HG03196 (cell line): ENCODE measurements at regions not wholly inside any gene's neighbourhood (a gene's known extent, or its start where the extent isn't known, plus 50 kb on each side); places are given as distances from the start of the nearest gene placed in this dataset.

Experiments used
- ATAC-seq: cut with Tn5 transposase; IDR thresholded peaks from one replicate; pipeline ENCODE4 v1.9.1; 2021; ENCODE audit not compliant: unreplicated experiment

DNA sequence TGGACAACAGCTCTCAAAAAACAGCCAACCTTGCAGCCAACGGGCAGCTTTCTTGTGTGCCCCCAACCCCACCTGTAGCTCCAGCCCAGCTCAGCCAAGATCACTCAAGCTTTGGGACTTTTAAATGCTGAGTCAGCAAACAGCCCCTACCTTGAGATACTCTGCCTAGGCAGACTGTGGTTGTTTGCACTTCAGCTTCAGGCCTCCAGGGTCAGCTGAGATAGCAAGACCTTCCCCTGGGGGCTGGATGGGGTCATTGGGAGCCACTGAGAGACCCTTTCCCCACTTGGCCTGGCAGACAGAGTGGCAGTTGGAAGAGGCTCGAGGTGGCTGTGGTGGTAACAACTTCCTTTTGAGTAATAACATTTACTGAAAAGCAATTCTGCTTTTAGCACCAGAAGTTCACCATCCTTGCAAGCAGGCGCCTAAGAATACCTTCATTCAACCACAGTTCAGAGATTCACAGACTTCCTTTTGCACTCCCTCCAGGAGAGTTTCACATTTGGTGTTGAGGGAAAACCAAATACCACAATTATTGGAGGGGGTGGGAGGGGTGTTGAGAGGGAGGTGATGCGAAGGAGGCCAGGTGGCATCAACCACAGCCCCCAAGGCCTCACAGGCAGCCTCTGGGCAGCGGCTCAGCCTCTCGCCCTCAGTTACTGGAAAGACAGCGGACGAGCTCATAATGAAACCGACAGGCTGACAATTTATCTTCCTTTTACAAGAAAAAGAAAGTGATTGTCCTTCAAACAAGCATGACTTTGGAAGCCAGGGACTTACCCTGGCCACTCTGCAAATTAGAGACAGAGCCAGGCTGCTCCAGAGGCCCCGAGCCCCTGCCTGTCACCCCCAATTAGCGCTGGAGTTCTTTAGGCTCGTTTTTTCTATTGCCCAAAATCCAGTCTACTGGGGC lies 148.1 kb downstream of the CEBPB start:
- ATAC-seq: peak; percentile 58

DNA sequence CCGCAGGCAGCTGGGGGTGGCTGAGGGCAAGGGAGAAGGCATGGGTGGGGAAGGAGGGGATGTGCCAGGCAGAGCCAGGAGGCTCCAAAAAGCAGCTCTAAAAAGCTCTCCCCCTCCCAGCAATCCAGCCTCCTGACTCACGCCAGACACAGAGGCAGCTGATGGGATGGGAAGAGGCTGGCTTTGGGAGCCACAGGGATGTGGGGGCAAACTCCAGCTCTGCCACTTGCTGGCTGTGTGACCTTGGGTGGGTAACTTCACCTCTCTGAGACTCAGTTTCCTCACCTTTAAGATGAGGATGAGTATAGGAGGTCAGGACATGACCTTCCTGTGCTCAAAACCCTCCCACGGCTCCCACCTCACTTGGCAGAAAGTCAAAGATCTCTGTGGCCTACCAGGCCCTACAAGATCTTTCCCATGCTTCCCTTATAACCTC lies 148.9 kb downstream of the CEBPB start:
- no peak for ATAC-seq

DNA sequence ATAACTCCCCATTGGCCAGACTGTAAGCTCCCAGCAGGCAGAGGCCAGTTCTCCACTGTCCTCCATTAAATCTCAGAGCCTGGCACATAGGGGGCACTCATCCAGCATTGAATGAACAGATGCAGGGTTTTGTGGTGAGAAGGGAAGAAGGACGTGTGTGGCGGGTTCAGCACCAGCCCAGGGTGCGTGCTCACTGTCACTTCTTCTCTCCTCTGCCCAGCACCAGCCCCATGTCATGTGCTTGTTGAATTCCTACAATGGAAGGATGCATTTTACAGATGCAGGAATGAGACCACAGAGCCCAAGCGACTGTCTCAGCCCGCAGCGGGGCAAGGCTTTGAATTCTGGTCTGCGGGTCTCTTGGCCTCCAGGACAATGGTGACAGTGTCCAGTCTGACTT lies 149.9 kb downstream of the CEBPB start:
- ATAC-seq: no peak

DNA sequence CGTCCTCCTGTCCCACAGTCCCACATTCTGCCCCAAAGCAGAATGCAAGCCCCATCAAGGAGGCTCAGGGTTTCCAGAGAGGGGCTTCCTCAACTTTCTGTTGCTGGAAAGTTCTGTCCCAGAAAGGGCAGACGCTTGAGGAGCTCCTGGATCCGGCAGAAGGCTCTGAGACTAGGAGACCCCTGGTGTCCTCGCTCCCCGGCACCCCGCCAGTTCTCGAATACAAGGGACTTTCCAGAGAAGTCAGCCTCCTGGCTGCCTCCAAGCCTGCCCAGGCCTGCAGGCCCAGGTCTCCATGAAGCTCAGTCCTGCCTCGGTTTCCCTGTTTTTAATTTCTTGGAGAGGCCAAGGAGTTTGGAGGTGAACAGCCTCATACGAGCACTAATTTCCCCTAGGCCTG lies 150.4 kb downstream of the CEBPB start:
- ATAC-seq: no peak

DNA sequence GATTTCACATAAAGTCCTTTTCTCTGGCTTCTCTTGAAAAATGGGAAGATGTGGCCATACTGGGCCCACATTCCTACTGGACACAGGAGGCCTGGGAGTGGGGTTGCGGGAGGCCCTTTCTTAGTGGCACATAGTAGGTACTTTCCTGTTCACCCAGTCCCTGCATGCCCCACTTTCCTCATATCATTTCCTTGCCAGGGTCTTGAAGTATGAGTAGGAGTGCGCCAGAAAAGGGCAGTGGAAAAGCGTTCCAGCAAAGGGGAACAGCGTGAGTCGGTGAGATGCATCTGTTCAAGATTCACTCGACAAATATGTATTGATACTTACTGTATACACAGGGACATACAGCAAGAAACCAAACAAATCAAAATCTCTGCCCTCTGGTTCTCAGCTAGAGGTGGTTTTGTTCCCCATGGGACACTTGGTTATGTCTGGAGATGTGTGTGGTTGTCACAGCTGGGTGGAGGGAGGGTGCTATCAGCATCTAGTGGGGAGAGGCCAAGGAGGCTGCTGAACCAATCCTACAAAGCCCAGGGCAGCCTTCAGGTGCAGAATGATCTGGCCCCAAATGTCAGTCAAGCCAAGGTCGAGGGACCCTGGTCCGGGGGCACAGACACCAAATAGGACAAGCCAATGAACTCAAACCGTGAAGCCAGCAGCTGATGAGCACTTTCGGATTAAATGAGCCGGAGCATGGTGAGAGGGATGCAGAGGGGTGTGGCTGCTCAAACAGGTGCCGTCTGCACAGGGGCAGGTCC lies 151.4 kb downstream of the CEBPB start:
- no peak for ATAC-seq

DNA sequence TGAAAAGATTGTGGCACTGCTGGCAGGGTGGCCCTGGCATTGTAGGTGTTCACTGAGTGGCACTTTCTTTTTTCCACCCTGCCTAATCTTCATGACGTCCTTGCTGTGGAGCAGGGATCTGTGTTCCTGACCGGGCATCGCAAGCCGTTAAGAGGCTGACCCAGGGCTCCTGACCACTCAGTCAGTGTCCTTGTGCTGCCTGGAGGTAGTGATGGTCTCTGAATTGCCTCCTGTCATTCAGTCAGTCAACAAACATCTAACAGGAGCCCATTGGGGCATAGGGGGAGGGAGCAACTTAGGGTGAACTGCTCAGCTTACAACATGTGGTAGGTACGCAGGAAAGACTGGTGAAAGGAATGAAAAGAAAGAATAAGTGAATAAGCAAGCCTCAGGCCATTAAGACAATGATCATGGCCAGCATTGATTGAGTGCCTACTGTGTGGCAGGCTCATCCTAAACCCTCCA lies 152.0 kb downstream of the CEBPB start:
- no peak for ATAC-seq

DNA sequence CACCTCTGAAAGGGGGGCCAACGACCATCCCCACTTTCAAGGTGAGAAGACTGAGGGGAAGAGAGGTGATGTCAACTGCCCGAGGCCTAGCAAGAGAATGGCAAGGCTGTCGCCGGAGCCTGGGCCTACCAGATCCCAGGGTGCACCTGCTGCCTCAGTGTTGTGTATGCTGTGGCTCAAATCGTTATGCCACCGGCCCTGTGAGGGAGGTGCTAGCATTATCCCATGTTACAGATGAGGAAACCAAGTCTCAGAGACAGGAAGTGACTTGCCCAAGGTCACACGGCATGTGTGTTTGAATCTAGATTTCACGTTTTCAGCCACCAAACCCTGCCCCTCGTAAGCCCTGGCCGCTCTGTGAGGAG lies 152.5 kb downstream of the CEBPB start:
- no peak for ATAC-seq

DNA sequence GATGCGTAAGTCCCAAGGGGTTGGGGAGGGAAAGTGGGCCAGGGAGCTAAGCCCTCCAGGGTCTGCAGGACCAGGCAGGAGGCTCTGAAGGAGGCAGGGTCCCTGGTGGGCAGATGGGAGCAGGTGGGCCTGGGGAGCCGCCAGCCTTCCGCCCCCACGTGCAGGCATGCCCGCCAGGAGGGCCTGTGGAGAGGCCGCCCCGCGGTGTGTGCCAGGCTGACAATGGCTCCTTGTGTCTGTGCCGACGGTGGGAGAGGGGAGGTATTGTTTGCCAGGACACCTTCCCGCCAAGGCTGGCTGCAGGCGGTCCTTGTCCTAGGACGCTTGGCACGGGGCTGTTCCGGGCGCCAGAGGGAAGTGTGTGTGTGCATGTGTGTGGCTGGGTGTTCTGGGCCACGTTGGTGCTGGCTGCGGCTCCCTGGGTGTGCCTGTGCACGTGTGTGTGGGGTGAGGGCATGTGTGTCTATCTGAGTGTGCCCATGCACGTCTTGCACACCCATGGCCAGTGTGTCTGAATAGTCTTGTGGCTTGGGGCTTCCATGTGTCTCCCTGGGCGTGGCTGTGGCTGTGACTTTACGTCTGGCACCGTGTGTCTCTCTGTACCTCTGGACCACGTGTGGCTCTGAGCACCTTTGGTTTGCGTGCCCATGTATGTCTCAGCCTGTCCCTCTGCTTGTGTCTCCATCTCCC lies 153.0 kb downstream of the CEBPB start:
- no peak for ATAC-seq

DNA sequence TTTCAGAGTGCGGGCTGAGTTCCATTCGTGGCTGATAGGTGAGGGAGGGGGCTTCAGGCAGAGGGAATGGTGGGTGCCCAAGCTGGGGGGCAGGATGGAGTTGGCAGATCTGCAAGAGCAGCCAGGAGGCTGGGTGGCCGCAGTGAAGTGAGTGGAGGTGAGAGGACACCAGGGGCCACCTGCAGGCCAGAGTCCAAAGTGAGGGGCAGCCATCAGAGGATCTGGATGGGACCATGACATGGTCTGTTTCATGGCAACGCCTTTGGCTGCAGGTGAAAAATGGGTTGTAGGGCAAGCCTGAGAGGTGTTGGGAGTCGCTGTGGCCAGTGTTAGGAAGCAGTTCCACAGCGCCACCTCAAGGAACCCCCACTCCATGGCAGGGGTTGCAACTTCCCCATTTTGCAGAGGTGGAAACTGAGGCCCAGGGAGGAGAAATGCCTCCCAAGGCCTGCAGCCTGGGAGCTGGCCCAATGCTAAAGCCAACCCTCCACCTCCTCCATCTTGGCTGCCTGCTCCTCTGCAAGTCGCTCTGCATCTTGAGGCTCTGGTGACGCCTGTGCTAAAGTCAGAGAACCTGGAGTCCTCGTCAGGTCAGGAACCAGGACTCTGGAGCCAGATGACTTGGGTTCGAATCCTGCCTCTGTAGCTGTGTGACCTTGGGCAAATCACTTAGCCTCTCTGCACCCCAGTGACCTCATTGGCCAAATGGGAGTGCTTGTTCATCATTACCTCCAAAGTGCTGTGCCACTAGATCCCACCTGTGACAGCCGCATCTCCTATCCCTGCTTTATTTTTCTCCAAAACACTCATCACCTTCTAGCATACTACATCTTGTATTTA lies 153.8 kb downstream of the CEBPB start:
- no peak for ATAC-seq

DNA sequence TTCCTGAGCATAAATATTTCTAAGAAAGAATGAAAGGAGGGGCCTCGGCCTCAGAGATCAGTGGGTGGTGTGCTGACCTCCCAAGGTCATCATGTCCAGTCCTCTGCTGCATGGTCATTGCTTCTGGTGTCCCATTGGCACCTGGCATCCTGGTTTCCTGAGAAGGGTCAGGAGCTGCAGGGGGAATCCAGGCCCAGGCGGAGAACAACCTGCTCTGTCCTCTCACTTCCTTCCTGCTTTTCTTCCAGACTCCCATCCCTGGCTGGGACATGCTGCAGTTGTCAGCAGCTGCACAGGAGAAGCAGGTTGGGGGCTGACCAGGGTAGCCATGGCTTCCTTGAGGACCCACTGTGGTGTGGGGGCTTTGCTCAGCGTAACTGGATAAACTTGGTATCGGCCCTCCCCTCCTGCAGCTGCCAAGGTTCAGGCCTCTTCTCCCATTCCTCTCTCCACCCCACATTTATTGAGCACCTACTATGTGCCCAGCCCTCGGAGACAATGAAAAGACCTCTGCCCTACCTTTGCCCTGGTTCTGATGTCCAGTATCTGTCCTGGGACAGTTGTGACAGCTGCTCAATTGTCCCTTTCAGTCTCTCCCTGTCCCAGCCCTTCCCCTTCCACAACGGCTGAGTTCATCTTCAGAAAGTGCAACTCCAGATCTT lies 155.2 kb downstream of the CEBPB start:
- ATAC-seq: no peak

DNA sequence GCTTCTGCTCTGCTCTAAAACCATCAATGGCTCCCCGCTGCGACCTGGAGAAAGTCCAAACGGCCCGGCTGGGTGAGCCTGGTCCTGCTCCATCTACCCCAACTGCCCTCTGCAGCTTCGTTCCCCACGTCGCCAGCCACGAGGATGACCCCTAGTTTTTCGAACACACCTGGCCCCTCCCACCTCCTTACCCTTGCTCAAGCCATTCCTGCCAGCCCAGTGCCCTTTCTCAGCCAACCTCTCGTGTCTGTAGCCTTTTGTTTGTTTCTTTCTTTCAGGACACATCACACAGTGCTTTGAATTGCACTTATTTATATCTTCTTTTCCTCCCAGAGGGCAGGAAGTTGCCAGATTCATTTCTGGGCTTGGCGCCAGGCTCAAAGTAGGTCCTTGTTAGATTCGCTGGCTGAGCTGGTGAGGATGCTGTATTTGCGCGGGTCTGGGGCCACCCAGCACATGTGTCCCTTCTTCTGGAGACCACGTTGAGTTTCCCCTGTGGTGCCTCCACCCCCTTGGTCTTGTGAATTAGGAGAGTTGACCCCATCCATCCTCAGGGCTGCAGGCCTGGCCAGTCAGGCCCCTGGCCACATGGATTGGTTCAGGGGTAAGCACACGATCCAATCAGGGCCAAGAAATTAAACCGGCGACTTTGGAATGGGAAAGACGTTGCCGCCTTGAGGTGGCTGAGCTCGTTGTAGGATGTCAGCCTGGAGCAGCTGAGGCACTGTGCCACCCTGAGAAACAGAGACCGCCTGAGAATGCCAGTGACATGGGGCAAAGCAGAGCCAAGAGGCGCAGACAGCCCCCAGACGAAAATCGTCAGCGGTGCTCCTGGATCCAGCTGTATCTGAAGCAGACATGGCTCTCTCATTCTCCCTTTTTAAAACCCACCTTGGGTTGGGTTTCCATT lies 156.0 kb downstream of the CEBPB start:
- ATAC-seq: no peak

DNA sequence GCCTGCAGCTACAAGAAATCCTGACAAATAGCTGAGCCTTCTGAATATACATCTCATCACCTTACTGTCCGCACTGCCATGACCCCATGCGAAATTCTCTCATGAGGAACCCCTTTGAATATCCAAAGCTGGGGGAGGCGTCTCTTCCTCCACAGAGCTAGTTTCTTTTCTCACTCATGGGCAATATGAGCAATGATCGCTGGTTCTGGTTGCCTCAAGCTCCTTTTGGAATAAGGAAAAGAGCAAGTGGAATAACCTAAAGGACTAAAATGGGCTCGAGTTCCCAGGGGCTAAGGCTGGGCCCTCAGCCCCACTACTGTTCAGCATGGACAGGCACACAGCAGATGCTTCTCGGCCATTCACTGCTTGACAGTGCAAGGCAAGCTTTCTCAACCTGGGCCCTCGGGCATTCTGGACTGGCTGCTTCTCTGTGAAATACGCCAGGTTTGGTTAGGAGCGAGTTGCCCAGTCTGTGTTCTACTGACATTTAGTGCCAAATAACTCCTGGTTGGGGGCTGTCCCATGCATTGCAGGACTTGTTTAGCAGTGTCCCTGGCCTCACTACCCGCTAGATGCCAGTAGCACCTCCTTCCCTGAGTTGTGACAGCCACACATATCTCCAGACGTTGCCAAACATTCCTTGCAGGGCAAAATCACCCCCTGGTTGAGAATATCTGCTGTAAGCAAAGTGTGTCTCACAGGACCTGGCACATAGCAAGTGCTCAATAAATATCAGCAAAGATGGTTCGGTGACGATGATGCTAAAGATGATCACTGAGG lies 156.8 kb downstream of the CEBPB start:
- no peak for ATAC-seq

DNA sequence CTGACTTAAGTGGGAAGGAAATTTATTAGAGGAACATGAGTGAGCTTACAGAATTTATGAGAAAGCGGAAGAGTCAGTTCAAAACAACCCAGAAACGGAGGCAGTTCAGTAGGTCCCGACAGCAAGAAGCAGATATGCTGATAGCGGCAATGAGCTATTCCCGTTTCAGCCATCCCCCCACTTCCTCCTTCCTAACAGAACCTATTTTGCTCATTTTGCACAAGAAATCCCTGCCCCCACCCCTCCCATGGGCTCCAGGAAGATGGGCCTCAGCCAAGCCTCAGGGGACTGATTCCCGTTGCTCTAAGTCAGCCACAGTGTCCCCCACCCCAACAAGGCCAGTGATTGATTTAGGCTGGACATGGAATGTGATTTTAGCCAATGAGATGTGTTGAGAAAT lies 157.5 kb downstream of the CEBPB start:
- ATAC-seq: no peak

DNA sequence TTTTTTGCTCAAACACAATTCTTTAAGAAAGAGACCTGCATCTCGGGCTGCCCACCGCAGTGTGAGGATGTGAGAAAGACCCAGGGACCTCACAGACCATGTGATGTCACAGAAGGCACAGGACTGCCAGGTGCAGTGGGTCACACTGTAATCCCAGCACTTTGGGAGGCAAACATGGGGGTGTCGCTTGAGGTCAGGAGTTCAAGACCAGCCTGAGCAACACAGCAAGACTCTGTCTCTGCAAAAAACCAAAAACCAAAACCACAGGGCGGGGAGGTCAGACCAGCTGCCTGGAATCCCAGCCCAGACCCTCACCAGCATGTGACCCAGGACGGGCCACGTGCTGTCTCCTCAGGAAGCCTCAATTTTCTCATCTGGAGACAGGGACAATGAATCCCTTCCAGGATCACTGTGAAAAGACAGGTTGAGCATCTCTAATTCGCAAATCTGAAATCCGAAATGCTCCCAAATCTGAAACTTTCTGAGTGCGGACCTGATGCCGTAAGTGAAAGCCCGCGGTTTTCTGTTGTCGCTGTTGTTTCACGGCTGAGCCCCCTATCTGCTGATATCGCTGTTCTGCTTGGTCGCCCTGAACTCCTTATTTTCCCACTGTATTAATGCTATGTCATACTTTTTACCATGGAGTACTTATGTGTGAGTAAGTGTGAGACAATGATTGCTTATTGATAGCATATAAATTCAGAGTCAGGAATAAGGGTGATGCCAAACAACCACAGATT lies 159.5 kb upstream of the PTPN1 start:
- no peak for ATAC-seq

DNA sequence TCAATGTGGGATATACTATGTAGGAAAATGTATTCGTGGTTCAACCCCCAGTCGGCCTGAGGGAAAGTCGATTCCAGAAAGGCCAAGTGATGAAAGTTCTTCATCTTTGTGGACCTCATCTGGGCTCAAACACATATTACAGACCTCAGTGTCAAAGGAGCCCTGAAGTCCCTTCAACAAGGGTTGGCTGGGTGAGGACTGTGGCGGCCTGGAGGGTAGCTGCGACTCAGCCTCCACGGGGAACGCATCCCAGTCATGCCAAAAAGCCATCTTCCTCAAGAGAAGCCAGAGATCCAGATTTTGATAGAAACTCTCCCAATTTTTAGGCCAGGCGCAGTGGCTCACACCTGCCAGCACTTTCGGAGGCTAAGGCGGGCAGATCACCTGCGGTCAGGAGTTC lies 158.6 kb upstream of the PTPN1 start:
- ATAC-seq: no peak

DNA sequence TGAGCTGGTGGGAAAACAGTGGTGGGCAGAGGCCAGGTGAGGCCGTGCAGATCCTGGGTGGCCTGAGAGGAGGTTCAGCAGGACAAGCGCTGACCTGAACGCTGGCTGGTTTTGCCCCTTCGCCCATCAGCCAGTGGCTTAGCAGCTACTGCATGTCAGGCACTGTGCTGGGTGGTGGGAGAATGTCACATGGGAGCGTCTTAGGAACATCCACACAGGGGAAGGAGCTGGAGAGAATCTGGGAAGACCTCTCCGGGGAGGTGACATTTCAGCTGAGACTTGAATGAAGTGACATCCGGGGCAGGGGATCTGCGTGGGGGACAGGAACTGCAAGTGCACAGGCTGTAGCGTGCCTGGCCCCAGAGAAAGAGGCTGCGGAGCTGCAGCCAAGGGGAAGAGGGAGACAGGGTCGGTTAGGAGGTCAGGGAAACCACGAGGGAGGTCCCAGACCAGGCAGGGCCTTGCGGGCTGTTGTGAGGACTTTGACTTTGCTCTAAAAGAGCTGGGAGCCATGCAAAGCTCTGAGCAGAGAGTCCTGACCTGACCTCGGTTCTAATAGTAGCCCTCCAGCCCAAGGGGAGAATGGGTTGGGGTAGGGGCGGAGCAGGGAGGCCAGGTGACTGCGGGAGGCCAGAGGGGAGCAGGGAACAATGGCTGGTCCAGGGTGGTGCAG lies 156.8 kb upstream of the PTPN1 start:
- ATAC-seq: no peak
